NCI-H446 treated with DMSO at 0.1 percent for 48 hours (cell line): ENCODE measurements at regions not wholly inside any gene's neighbourhood (a gene's known extent, or its start where the extent isn't known, plus 50 kb on each side); places are given as distances from the start of the nearest gene placed in this dataset.

Source experiments
- DNase-seq: peaks from one replicate; lab custom pipeline; 2025; lab: John Stamatoyannopoulos, UW

GRCh38 chr5:67334373-67334772 is 137.8 kb upstream of the CD180 start:
- no peak for DNase-seq

GRCh38 chr5:67333171-67333570 is 136.6 kb upstream of the CD180 start:
- no peak for DNase-seq

GRCh38 chr5:67331296-67331925 is 134.8 kb upstream of the CD180 start:
- DNase-seq, result no peak

- DNase-seq, result no peak
Measured at GRCh38 chr5:67319935-67320725, 123.5 kb upstream of the CD180 start.

GRCh38 chr5:67318746-67319145 is 122.1 kb upstream of the CD180 start:
- no peak for DNase-seq

- no peak for DNase-seq
Measured at GRCh38 chr5:67317603-67318002, 121.0 kb upstream of the CD180 start.

- peak; percentile 67 for DNase-seq
Measured at GRCh38 chr5:67316695-67317094, 120.1 kb upstream of the CD180 start.

GRCh38 chr5:67315082-67315989 is 118.7 kb upstream of the CD180 start:
- DNase-seq, result no peak

GRCh38 chr5:67311701-67312100 is 115.1 kb upstream of the CD180 start:
- no peak for DNase-seq

- DNase-seq, result no peak
Measured at GRCh38 chr5:67311208-67311607, 114.6 kb upstream of the CD180 start.

- DNase-seq, result no peak
Measured at GRCh38 chr5:67310740-67311139, 114.1 kb upstream of the CD180 start.

- DNase-seq, result no peak
Measured at GRCh38 chr5:67310169-67310568, 113.6 kb upstream of the CD180 start.

- DNase-seq, result no peak
Measured at GRCh38 chr5:67308988-67309688, 112.5 kb upstream of the CD180 start.

GRCh38 chr5:67306965-67307607 is 110.5 kb upstream of the CD180 start:
- DNase-seq, result no peak

GRCh38 chr5:67305913-67306710 is 109.5 kb upstream of the CD180 start:
- peak; percentile 25 for DNase-seq

- no peak for DNase-seq
Measured at GRCh38 chr5:67305401-67305800, 108.8 kb upstream of the CD180 start.

GRCh38 chr5:67303356-67303755 is 106.8 kb upstream of the CD180 start:
- no peak for DNase-seq

GRCh38 chr5:67301285-67301903 is 104.8 kb upstream of the CD180 start:
- no peak for DNase-seq

GRCh38 chr5:67300326-67300725 is 103.7 kb upstream of the CD180 start:
- no peak for DNase-seq

GRCh38 chr5:67299231-67299735 is 102.7 kb upstream of the CD180 start:
- DNase-seq, result no peak
